HEK293T (cell line): ENCODE measurements at regions not wholly inside any gene's neighbourhood (a gene's known extent, or its start where the extent isn't known, plus 50 kb on each side); places are given as distances from the start of the nearest gene placed in this dataset.

Experiments used
- BHLHE40 ChIP-seq: fragments of 450-650 bp; IDR thresholded peaks from 2 replicates; pipeline ENCODE4 v1.6.1; 2016; ENCODE audit warnings: mild to moderate bottlenecking, moderate library complexity, borderline replicate concordance
- CTBP1 ChIP-seq: fragments of 450-650 bp; IDR thresholded peaks from 2 replicates; pipeline ENCODE4 v1.6.1; 2016; ENCODE audit warnings: borderline replicate concordance
- FOXA1 ChIP-seq: fragments of 450-650 bp; IDR thresholded peaks from 2 replicates; pipeline ENCODE4 v1.6.1; 2016; ENCODE audit warnings: mild to moderate bottlenecking
- L3MBTL2 ChIP-seq: fragments of 450-650 bp; conservative IDR thresholded peaks from 2 replicates; pipeline ENCODE4 v1.6.1; 2016; ENCODE audit warnings: mild to moderate bottlenecking
- PKNOX1 ChIP-seq: fragments of 450-650 bp; IDR thresholded peaks from 2 replicates; pipeline ENCODE4 v1.6.1; 2016
- ZNF384 ChIP-seq: fragments of 450-650 bp; IDR thresholded peaks from 2 replicates; pipeline ENCODE4 v1.6.1; 2016

- TF ChIP-seq CTBP1: no peak
- TF ChIP-seq FOXA1: no peak
- no peak for TF ChIP-seq PKNOX1
- TF ChIP-seq ZNF384: no peak
- TF ChIP-seq L3MBTL2: no peak
- no peak for TF ChIP-seq BHLHE40
Observed at GRCh38 chr18:56286775-56287325, 351.5 kb downstream of the TXNL1 start.
